GM18517 (cell line): ENCODE measurements at regions not wholly inside any gene's neighbourhood (a gene's known extent, or its start where the extent isn't known, plus 50 kb on each side); places are given as distances from the start of the nearest gene placed in this dataset.

ENCODE experiments used
- ATAC-seq: cut with Tn5 transposase; IDR thresholded peaks from one replicate; pipeline ENCODE4 v1.9.1; 2021; ENCODE audit warnings: mild to moderate bottlenecking, moderate library complexity; ENCODE audit not compliant: unreplicated experiment

GRCh38 chr10:120641695-120642094 lies 184.7 kb downstream of the PLPP4 start:
- no peak for ATAC-seq

- ATAC-seq, result no peak
Observed at GRCh38 chr10:120643351-120643750, 186.3 kb downstream of the PLPP4 start.

- no peak for ATAC-seq
Observed at GRCh38 chr10:120644556-120645410, 187.8 kb downstream of the PLPP4 start.

GRCh38 chr10:120646159-120646732 lies 189.2 kb downstream of the PLPP4 start:
- no peak for ATAC-seq

GRCh38 chr10:120646738-120647456 lies 189.9 kb downstream of the PLPP4 start:
- no peak for ATAC-seq

GRCh38 chr10:120650705-120651399 lies 193.8 kb downstream of the PLPP4 start:
- ATAC-seq, result no peak

GRCh38 chr10:120656107-120656506 lies 195.1 kb upstream of the WDR11 start:
- no peak for ATAC-seq

GRCh38 chr10:120657371-120657770 lies 193.8 kb upstream of the WDR11 start:
- ATAC-seq, result no peak

- ATAC-seq, result no peak
Observed at GRCh38 chr10:120658943-120659885, 191.9 kb upstream of the WDR11 start.

GRCh38 chr10:120666308-120666707 lies 184.9 kb upstream of the WDR11 start:
- no peak for ATAC-seq

GRCh38 chr10:120667276-120667675 lies 183.9 kb upstream of the WDR11 start:
- ATAC-seq, result no peak

- no peak for ATAC-seq
Observed at GRCh38 chr10:120671491-120671890, 179.7 kb upstream of the WDR11 start.

- ATAC-seq, result no peak
Observed at GRCh38 chr10:120683454-120683853, 167.7 kb upstream of the WDR11 start.

- ATAC-seq, result no peak
Observed at GRCh38 chr10:120684226-120684625, 166.9 kb upstream of the WDR11 start.

- no peak for ATAC-seq
Observed at GRCh38 chr10:120685136-120685535, 166.0 kb upstream of the WDR11 start.

GRCh38 chr10:120688928-120689327 lies 162.2 kb upstream of the WDR11 start:
- no peak for ATAC-seq

- ATAC-seq, result no peak
Observed at GRCh38 chr10:120689777-120690529, 161.2 kb upstream of the WDR11 start.

- no peak for ATAC-seq
Observed at GRCh38 chr10:120691625-120692024, 159.5 kb upstream of the WDR11 start.

- ATAC-seq, result no peak
Observed at GRCh38 chr10:120700426-120700825, 150.7 kb upstream of the WDR11 start.
